ENCODE measurements at regions not wholly inside any gene's neighbourhood (a gene's known extent, or its start where the extent isn't known, plus 50 kb on each side); places are given as distances from the start of the nearest gene placed in this dataset.

- ChIA-PET CTCF (no interaction called here), POLR2A (ENCODE audit: low non-redundant PET) (no interaction called here)
- TF ChIP-seq CTCF (conservative IDR thresholded peaks at IDR 0.05; ENCODE audit: low read depth): no peak
- no peak overlapping the region for H3K27ac ChIP-seq
- no peak for DNase-seq (ENCODE audit: low spot score)
Observed at GRCh38 chr3:180359953-180360279, 242.0 kb upstream of the TTC14 start.

GRCh38 chr3:180362081-180362480 lies 239.9 kb upstream of the TTC14 start:
- no peak for TF ChIP-seq CTCF (conservative IDR thresholded peaks at IDR 0.05; ENCODE audit: low read depth)
- DNase-seq (ENCODE audit: low spot score): no peak
- no peak overlapping the region for H3K27ac ChIP-seq
- ChIA-PET POLR2A (ENCODE audit: low non-redundant PET) (no interaction called here), CTCF (no interaction called here)

GRCh38 chr3:180375831-180376230 lies 226.1 kb upstream of the TTC14 start:
- ChIA-PET POLR2A (ENCODE audit: low non-redundant PET) (no interaction called here), CTCF (no interaction called here)
- H3K27ac ChIP-seq: no peak overlapping the region
- no peak for TF ChIP-seq CTCF (conservative IDR thresholded peaks at IDR 0.05; ENCODE audit: low read depth)
- DNase-seq (ENCODE audit: low spot score): no peak

GRCh38 chr3:180378496-180378895 lies 223.5 kb upstream of the TTC14 start:
- no peak for TF ChIP-seq CTCF (conservative IDR thresholded peaks at IDR 0.05; ENCODE audit: low read depth)
- ChIA-PET POLR2A (ENCODE audit: low non-redundant PET) (no interaction called here), CTCF (no interaction called here)
- H3K27ac ChIP-seq: no peak overlapping the region
- no peak for DNase-seq (ENCODE audit: low spot score)

GRCh38 chr3:180382638-180383180 lies 219.3 kb upstream of the TTC14 start:
- CTCF ChIA-PET: no interaction called here
- POLR2A ChIA-PET (ENCODE audit: low non-redundant PET): no interaction called here
- no peak for DNase-seq (ENCODE audit: low spot score)
- no peak overlapping the region for H3K27ac ChIP-seq
- TF ChIP-seq CTCF (conservative IDR thresholded peaks at IDR 0.05; ENCODE audit: low read depth): no peak

GRCh38 chr3:180383332-180384020 lies 218.5 kb upstream of the TTC14 start:
- no peak for TF ChIP-seq CTCF (conservative IDR thresholded peaks at IDR 0.05; ENCODE audit: low read depth)
- CTCF ChIA-PET: no interaction called here
- H3K27ac ChIP-seq: no peak overlapping the region
- POLR2A ChIA-PET (ENCODE audit: low non-redundant PET): no interaction called here
- DNase-seq (ENCODE audit: low spot score): peak; percentile 8
